Hindlimb muscle (tissue), 1 donor: ENCODE measurements at regions not wholly inside any gene's neighbourhood (a gene's known extent, or its start where the extent isn't known, plus 50 kb on each side); places are given as distances from the start of the nearest gene placed in this dataset.

ENCODE experiments used
- DNase-seq: peaks from one replicate; pipeline ENCODE4 v3.0.0-alpha.2; 2013

DNA sequence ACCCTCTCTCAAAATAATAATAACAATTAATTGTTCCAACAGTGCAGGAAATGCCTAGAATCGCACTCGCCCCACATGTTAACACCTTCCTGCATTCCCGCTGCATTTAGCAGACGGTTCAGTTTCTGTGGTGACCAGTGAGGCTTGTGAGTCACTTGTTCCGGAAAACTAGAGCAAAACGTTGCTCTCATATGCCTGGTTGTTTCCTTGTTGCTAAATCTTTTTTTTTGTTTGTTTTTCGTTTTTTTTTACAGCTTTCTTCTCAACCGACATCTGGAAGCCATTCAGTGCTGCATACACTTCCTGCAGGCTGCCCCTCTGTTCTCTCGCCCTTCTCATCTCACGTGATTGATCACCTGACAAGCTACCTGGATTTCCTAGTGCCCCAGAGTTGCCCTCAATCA, 56.9 kb upstream of the TMPRSS2 start:
- no peak for DNase-seq

DNA sequence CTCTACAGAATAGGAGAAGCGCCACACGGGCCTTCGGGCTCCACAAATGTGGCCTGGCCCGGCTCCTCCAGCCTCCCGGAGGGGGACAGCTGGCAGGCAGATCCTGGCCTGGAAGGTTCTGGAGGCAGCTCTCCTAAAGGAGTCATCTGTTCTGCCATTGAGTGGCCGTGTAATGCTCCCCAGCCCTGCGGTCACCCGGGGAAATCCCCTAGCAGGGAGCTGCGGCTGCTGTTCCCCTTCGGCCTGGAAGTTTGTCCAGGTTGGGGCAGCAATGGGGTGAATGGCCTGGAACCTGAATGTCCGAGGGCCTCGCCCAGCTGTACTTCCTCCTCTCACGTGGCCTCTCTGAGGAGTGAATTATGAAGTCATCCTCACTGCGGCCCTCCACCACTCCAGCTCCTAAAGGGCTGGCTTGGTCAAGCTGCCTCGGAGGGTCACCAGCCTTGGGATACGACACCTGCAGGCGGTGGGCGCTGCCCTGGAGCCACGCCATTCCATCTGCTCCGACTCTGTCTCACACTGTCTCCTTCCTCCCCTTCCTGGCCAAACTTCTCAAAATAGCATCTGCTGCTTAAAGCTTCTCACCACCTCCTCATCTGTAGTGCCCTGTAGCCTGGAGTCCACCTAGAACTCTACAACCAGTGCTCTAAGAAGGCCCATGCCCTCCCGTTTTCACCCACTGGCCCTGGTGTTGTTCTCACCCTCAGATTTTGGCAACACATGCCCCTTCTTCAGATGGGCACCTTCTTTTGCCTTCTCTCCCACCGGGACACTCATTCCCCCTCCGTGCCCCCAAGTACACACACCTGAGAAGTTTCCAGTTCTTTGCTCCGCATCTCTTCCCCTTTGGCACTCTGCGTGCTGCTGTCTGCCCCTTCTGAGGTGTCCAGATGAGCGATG, 54.4 kb upstream of the TMPRSS2 start:
- no peak for DNase-seq

GRCh38 chr21:41561701-41562100, 53.7 kb upstream of the TMPRSS2 start:
- no peak for DNase-seq

GRCh38 chr21:41560661-41561158, 52.8 kb upstream of the TMPRSS2 start:
- DNase-seq = no peak

DNA sequence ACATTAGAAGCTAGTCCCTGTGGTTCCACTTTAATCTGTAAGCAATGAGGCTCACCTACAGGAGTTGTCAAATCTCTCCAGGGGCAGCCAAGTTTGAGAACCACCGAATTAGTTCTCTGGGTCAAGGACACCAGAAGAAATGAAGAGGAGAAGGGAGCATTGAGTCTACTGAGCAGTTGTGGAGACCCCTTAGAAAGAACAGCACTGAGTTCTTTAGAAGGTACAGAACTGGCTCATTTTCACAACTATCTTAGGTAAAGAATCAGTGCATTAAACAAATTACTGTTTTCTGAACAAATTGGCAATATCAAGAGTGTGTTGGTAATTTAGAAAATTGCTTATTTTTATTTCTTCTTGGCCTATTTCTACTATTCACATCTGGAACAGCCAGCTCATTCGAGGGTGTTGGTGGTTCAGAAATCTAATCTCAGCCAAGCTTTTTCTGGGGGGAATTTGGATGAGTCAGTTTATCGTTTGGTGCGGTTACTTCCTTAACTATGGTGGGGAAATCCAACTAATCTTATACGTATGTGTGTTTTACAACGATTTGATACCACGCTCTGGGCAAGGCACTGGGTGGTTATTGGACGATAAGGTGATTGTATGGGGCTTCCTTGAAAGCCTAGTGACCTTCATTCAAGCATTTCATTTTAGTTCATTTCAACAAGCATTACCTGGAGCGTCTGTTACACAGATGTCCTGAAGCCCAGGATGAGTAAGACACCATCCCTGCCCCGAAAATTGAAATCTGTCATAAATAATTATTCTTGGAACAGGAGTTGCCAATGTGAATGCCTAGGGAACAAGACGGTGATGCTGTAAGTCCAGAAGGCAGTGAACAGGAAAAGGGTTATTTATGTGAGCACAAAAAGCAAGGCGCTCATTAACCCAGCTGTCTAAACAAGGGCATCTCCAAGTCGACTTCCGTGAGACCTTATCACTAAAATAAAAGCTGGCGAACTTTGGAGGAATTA, 52.0 kb upstream of the TMPRSS2 start:
- DNase-seq = no peak

DNA sequence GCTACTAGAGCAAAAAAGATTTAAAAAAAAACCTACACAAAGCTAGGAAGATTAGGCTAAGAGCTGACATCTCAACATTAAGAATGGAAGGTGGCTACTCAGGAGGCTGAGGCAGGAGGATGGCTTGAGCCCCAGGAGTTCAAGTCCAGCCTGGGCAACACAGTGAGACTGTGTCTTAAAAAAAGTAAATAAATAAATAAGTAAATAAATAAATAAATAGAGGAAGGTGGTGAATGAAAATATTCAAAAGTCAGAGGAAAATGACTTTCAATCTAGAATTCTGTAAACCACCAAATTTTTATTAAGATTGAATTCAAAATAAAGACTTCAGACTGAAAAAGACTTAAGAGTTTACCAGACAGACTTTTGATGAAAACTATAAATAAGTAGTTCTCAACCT, 50.9 kb upstream of the TMPRSS2 start:
- DNase-seq = no peak

- no peak for DNase-seq
Measured at GRCh38 chr21:41557884-41558283, 49.9 kb upstream of the TMPRSS2 start.
